ENCODE measurements at regions not wholly inside any gene's neighbourhood (a gene's known extent, or its start where the extent isn't known, plus 50 kb on each side); places are given as distances from the start of the nearest gene placed in this dataset.
A peak's percentile ranks its signal among the peaks of the same experiment; 100 is the strongest.
"Not testable (repeated sequence)": the region's sequence is repeated elsewhere in the genome, so short reads cannot be mapped to it uniquely, and the experiment has no call there.

- DNase-seq: not testable (repeated sequence)
Measured at GRCh38 chr3:192968901-192969300, 51.2 kb upstream of the MB21D2 start.

- DNase-seq: no peak
Measured at GRCh38 chr3:192980632-192981031, 63.0 kb upstream of the MB21D2 start.

GRCh38 chr3:192986379-192986778 is 68.7 kb upstream of the MB21D2 start:
- no peak for DNase-seq

- DNase-seq: no peak
Measured at GRCh38 chr3:192991356-192991755, 73.7 kb upstream of the MB21D2 start.

GRCh38 chr3:192992361-192992760 is 74.7 kb upstream of the MB21D2 start:
- no peak for DNase-seq

- DNase-seq: no peak
Measured at GRCh38 chr3:192993411-192993810, 75.8 kb upstream of the MB21D2 start.

- DNase-seq: not testable (repeated sequence)
Measured at GRCh38 chr3:193001113-193001512, 83.5 kb upstream of the MB21D2 start.

GRCh38 chr3:193003624-193004023 is 86.0 kb upstream of the MB21D2 start:
- DNase-seq: not testable (repeated sequence)

GRCh38 chr3:193008654-193009053 is 91.0 kb upstream of the MB21D2 start:
- no peak for DNase-seq

- no peak for DNase-seq
Measured at GRCh38 chr3:193010191-193010590, 92.5 kb upstream of the MB21D2 start.

GRCh38 chr3:193011958-193012357 is 94.3 kb upstream of the MB21D2 start:
- no peak for DNase-seq

- no peak for DNase-seq
Measured at GRCh38 chr3:193014902-193015301, 97.2 kb upstream of the MB21D2 start.

- DNase-seq: no peak
Measured at GRCh38 chr3:193016437-193016901, 98.8 kb upstream of the MB21D2 start.

GRCh38 chr3:193021506-193022010 is 103.9 kb upstream of the MB21D2 start:
- no peak for DNase-seq

- DNase-seq: no peak
Measured at GRCh38 chr3:193023218-193023617, 105.6 kb upstream of the MB21D2 start.

GRCh38 chr3:193028258-193028657 is 110.6 kb upstream of the MB21D2 start:
- no peak for DNase-seq

GRCh38 chr3:193029800-193030199 is 112.1 kb upstream of the MB21D2 start:
- no peak for DNase-seq

GRCh38 chr3:193030276-193030675 is 112.6 kb upstream of the MB21D2 start:
- no peak for DNase-seq

GRCh38 chr3:193031911-193032310 is 114.3 kb upstream of the MB21D2 start:
- DNase-seq: no peak

GRCh38 chr3:193033226-193033780 is 115.6 kb upstream of the MB21D2 start:
- no peak for DNase-seq

- DNase-seq: not testable (repeated sequence)
Measured at GRCh38 chr3:193037828-193038227, 120.2 kb upstream of the MB21D2 start.

GRCh38 chr3:193039058-193039457 is 121.4 kb upstream of the MB21D2 start:
- no peak for DNase-seq

- peak; percentile 2 for DNase-seq
Measured at GRCh38 chr3:193040836-193041672, 123.4 kb upstream of the MB21D2 start.

GRCh38 chr3:193046371-193046770 is 128.7 kb upstream of the MB21D2 start:
- DNase-seq: no peak
